ENCODE measurements at regions not wholly inside any gene's neighbourhood (a gene's known extent, or its start where the extent isn't known, plus 50 kb on each side); places are given as distances from the start of the nearest gene placed in this dataset.

DNA sequence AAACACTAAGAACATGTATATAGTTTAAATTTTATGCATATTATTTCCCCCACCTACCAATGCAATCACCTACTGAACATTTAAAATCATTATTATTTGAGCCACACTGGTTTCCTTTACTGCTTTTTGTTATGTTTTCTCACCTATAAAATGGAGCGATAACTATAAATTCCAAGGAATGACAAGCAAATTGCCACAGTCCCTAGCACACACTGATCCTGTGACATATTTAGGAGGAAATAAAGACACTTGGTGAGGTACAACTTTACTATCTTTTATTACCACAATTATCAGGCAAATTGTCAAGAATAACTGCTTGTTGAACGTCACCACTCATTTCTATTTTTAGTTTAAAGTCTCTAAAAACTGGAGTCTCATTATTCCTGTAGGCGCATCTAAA, 1693.6 kb downstream of the EFNA5 start:
- no peaks in the 10 kb centered on the region for H3K36me3 ChIP-seq (ENCODE audit: insufficient read depth, low read length)
- no peak overlapping the region for H2AFZ ChIP-seq (ENCODE audit: low read depth, low read length)
- H3K9me3 ChIP-seq (ENCODE audit: insufficient read depth, low read depth, low read length): no peaks in the 10 kb centered on the region
- Mint-ChIP-seq H3K27ac (ENCODE audit: unreplicated experiment) (no peak overlapping the region), H3K36me3 (ENCODE audit: low read depth, unreplicated experiment) (no peaks in the 10 kb centered on the region), H3K9me3 (ENCODE audit: unreplicated experiment) (no peaks in the 10 kb centered on the region), H3K27me3 (ENCODE audit: low read depth, unreplicated experiment) (no peaks in the 10 kb centered on the region), H3K4me1 (ENCODE audit: low read depth, unreplicated experiment) (no peaks in the 10 kb centered on the region), H3K4me3 (ENCODE audit: unreplicated experiment) (no peak overlapping the region)
- H3K27ac ChIP-seq (ENCODE audit: low read depth, low read length): no peak overlapping the region
- DNase-seq (ENCODE audit: low read depth) (no peak), FAIRE-seq (no peak)
- H3K79me2 ChIP-seq (ENCODE audit: insufficient read depth, low read length): no peaks in the 10 kb centered on the region
- no peak overlapping the region for H3K4me3 ChIP-seq (ENCODE audit: insufficient read depth, low read depth, low read length)
- no peaks in the 10 kb centered on the region for H3K4me1 ChIP-seq (ENCODE audit: insufficient read depth, low read length)
- no peak overlapping the region for H3K4me2 ChIP-seq (ENCODE audit: low read length)
- no peaks in the 10 kb centered on the region for H3K27me3 ChIP-seq (ENCODE audit: insufficient read depth, low read length)
- no peak overlapping the region for H3K9ac ChIP-seq (ENCODE audit: low read length)
- TF ChIP-seq, protein P1, sequence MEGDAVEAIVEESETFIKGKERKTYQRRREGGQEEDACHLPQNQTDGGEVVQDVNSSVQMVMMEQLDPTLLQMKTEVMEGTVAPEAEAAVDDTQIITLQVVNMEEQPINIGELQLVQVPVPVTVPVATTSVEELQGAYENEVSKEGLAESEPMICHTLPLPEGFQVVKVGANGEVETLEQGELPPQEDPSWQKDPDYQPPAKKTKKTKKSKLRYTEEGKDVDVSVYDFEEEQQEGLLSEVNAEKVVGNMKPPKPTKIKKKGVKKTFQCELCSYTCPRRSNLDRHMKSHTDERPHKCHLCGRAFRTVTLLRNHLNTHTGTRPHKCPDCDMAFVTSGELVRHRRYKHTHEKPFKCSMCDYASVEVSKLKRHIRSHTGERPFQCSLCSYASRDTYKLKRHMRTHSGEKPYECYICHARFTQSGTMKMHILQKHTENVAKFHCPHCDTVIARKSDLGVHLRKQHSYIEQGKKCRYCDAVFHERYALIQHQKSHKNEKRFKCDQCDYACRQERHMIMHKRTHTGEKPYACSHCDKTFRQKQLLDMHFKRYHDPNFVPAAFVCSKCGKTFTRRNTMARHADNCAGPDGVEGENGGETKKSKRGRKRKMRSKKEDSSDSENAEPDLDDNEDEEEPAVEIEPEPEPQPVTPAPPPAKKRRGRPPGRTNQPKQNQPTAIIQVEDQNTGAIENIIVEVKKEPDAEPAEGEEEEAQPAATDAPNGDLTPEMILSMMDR (IDR thresholded peaks at IDR 0.05; ENCODE audit: insufficient read depth, low read depth, low read length): no peak
- no peak for TF ChIP-seq EZH2 (IDR thresholded peaks at IDR 0.05; ENCODE audit: insufficient read depth, low read length)
- H4K20me1 ChIP-seq (ENCODE audit: insufficient read depth, low read length): no peaks in the 10 kb centered on the region

DNA sequence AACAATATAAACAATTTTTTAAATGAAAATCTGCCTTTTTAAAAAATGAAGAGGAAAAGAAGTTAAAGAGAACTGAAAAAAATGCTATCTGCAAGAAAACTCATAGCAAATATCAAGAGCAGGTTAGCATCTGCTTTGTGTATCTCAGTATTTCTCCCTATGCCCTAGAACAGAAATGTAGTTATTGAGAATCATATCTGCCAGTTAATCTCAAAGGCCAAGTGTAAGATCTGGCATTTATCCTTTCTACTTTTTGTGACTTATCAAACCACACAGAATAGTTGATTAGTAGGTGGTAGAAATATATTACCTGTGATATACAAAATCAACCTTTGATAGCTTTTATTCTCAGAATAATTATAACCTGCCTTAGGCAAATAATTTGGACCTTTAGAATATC, 1699.8 kb downstream of the EFNA5 start:
- Histone ChIP-seq H3K36me3 (ENCODE audit: insufficient read depth, low read length) (no peaks in the 10 kb centered on the region), H3K27me3 (ENCODE audit: insufficient read depth, low read length) (no peaks in the 10 kb centered on the region), H3K9me3 (ENCODE audit: insufficient read depth, low read depth, low read length) (no peaks in the 10 kb centered on the region), H4K20me1 (ENCODE audit: insufficient read depth, low read length) (no peaks in the 10 kb centered on the region), H3K4me3 (ENCODE audit: insufficient read depth, low read depth, low read length) (no peak overlapping the region), H3K27ac (ENCODE audit: low read depth, low read length) (no peak overlapping the region), H2AFZ (ENCODE audit: low read depth, low read length) (no peak overlapping the region), H3K4me2 (ENCODE audit: low read length) (no peak overlapping the region), H3K79me2 (ENCODE audit: insufficient read depth, low read length) (no peaks in the 10 kb centered on the region), H3K4me1 (ENCODE audit: insufficient read depth, low read length) (no peaks in the 10 kb centered on the region), H3K9ac (ENCODE audit: low read length) (no peak overlapping the region)
- H3K27ac Mint-ChIP-seq (ENCODE audit: unreplicated experiment): no peak overlapping the region
- H3K27me3 Mint-ChIP-seq (ENCODE audit: low read depth, unreplicated experiment): no peaks in the 10 kb centered on the region
- no peaks in the 10 kb centered on the region for H3K4me1 Mint-ChIP-seq (ENCODE audit: low read depth, unreplicated experiment)
- no peak for DNase-seq (ENCODE audit: low read depth)
- no peak for FAIRE-seq
- H3K4me3 Mint-ChIP-seq (ENCODE audit: unreplicated experiment): no peak overlapping the region
- H3K36me3 Mint-ChIP-seq (ENCODE audit: low read depth, unreplicated experiment): no peaks in the 10 kb centered on the region
- H3K9me3 Mint-ChIP-seq (ENCODE audit: unreplicated experiment): no peaks in the 10 kb centered on the region
- TF ChIP-seq EZH2 (IDR thresholded peaks at IDR 0.05; ENCODE audit: insufficient read depth, low read length): no peak
- TF ChIP-seq, protein P1 (IDR thresholded peaks at IDR 0.05; ENCODE audit: insufficient read depth, low read depth, low read length): no peak

DNA sequence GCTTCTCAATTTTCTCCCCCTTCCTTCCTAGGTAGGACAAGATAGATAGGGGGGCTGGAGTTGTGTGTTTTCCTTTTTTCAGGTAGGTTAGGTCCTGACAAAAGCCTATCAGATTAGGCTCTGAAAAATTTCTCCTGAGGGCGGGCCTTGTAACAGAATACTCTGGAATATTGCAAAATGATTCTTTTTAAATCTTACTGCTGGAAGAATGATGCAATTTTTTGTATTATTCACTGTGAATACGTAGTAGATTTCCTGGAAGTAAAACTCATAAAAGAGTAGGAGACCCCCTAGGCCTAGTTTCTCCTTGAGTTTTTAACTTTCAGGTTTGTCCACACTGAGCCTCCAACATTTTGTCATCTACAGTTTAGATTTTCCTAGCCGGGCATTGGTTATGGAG, 1701.8 kb downstream of the EFNA5 start:
- Mint-ChIP-seq H3K36me3 (ENCODE audit: low read depth, unreplicated experiment) (no peaks in the 10 kb centered on the region), H3K27ac (ENCODE audit: unreplicated experiment) (no peak overlapping the region), H3K4me3 (ENCODE audit: unreplicated experiment) (no peak overlapping the region), H3K27me3 (ENCODE audit: low read depth, unreplicated experiment) (no peaks in the 10 kb centered on the region), H3K4me1 (ENCODE audit: low read depth, unreplicated experiment) (no peaks in the 10 kb centered on the region), H3K9me3 (ENCODE audit: unreplicated experiment) (no peaks in the 10 kb centered on the region)
- FAIRE-seq: no peak
- Histone ChIP-seq H3K4me3 (ENCODE audit: insufficient read depth, low read depth, low read length) (no peak overlapping the region), H3K36me3 (ENCODE audit: insufficient read depth, low read length) (no peaks in the 10 kb centered on the region), H3K9me3 (ENCODE audit: insufficient read depth, low read depth, low read length) (no peaks in the 10 kb centered on the region), H3K4me1 (ENCODE audit: insufficient read depth, low read length) (no peaks in the 10 kb centered on the region), H3K27ac (ENCODE audit: low read depth, low read length) (no peak overlapping the region), H4K20me1 (ENCODE audit: insufficient read depth, low read length) (no peaks in the 10 kb centered on the region), H3K9ac (ENCODE audit: low read length) (no peak overlapping the region), H3K79me2 (ENCODE audit: insufficient read depth, low read length) (no peaks in the 10 kb centered on the region), H3K27me3 (ENCODE audit: insufficient read depth, low read length) (no peaks in the 10 kb centered on the region), H3K4me2 (ENCODE audit: low read length) (no peak overlapping the region), H2AFZ (ENCODE audit: low read depth, low read length) (no peak overlapping the region)
- TF ChIP-seq, protein P1 (IDR thresholded peaks at IDR 0.05; ENCODE audit: insufficient read depth, low read depth, low read length): no peak
- no peak for TF ChIP-seq EZH2 (IDR thresholded peaks at IDR 0.05; ENCODE audit: insufficient read depth, low read length)
- DNase-seq (ENCODE audit: low read depth): no peak

Data from astrocyte (in vitro differentiated cells and primary cell).